ENCODE measurements at regions not wholly inside any gene's neighbourhood (a gene's known extent, or its start where the extent isn't known, plus 50 kb on each side); places are given as distances from the start of the nearest gene placed in this dataset.

DNA sequence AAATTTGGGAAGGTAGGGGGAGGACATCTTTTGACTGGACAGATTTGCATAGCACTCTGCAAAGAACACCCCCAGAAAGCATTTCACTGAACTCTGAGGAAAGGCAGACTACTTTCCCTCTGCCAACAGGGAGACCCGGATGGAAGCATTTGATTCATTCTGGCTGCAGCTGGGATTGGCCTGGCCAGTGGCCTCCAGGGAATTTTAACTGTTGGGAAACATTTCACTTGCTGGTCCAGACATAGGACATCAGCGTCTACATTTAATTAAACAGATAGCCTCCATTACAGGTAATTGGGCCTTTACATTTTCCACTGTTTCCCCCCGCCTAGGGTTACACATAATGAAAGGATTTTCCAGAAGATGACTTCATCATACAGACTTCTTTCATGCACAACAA, 92.8 kb downstream of the MARCHF4 start:
- no peak overlapping the region for H3K27ac Mint-ChIP-seq (ENCODE audit: unreplicated experiment)
- CTCF ChIA-PET, result no interaction called here
- BruUV-seq (replicated peaks), result no TSS peak

DNA sequence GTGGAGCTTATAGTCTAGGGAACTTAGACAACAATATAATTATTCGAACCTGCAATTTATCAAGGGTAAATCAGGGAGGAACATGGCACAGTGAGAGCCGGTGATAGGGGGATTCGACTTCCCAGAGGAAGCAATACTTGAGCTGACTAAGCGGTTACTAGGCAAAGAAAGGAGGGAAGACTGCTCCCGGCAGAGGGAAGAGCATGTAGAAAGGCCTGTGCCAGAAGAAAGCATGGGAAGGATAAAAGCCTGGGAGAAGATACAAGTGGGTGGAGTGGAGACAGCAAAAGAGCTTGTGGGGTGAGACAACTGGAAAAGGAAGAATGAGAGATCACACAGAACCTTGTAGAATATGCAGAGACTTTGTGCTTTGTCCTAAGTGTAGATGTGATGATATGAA, 93.3 kb downstream of the MARCHF4 start:
- Mint-ChIP-seq H3K27ac (ENCODE audit: unreplicated experiment) (no peak overlapping the region), H3K4me1 (ENCODE audit: low read depth, unreplicated experiment) (no peaks in the 10 kb centered on the region), H3K27me3 (ENCODE audit: unreplicated experiment) (peaks cover 83% of the 10 kb centered on the region), H3K4me3 (ENCODE audit: low read depth, unreplicated experiment) (no peak overlapping the region), H3K9me3 (ENCODE audit: low read depth, unreplicated experiment) (no peaks in the 10 kb centered on the region), H3K36me3 (ENCODE audit: insufficient read depth, unreplicated experiment) (no peaks in the 10 kb centered on the region)
- BruUV-seq (replicated peaks), result no TSS peak
- TF ChIP-seq, protein P1, sequence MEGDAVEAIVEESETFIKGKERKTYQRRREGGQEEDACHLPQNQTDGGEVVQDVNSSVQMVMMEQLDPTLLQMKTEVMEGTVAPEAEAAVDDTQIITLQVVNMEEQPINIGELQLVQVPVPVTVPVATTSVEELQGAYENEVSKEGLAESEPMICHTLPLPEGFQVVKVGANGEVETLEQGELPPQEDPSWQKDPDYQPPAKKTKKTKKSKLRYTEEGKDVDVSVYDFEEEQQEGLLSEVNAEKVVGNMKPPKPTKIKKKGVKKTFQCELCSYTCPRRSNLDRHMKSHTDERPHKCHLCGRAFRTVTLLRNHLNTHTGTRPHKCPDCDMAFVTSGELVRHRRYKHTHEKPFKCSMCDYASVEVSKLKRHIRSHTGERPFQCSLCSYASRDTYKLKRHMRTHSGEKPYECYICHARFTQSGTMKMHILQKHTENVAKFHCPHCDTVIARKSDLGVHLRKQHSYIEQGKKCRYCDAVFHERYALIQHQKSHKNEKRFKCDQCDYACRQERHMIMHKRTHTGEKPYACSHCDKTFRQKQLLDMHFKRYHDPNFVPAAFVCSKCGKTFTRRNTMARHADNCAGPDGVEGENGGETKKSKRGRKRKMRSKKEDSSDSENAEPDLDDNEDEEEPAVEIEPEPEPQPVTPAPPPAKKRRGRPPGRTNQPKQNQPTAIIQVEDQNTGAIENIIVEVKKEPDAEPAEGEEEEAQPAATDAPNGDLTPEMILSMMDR (IDR thresholded peaks at IDR 0.05; ENCODE audit: unreplicated experiment), result no peak
- no peak for DNase-seq
- intact Hi-C loops (cut with micrococcal nuclease; ENCODE audit: unreplicated experiment), result no loop called here
- CTCF ChIA-PET, result no interaction called here

More for the DNA sequence above, 92.8 kb downstream of the MARCHF4 start:
- intact Hi-C loops (cut with micrococcal nuclease; ENCODE audit: unreplicated experiment), result no loop called here
- no peaks in the 10 kb centered on the region for H3K36me3 Mint-ChIP-seq (ENCODE audit: insufficient read depth, unreplicated experiment)
- peaks cover 79% of the 10 kb centered on the region for H3K27me3 Mint-ChIP-seq (ENCODE audit: unreplicated experiment)
- H3K4me3 Mint-ChIP-seq (ENCODE audit: low read depth, unreplicated experiment), result no peak overlapping the region
- no peaks in the 10 kb centered on the region for H3K4me1 Mint-ChIP-seq (ENCODE audit: low read depth, unreplicated experiment)
- TF ChIP-seq, protein P1 (IDR thresholded peaks at IDR 0.05; ENCODE audit: unreplicated experiment), result no peak
- H3K9me3 Mint-ChIP-seq (ENCODE audit: low read depth, unreplicated experiment), result no peaks in the 10 kb centered on the region
- no peak for DNase-seq

GRCh38 chr2:216275890-216276289, 96.4 kb downstream of the MARCHF4 start:
- Mint-ChIP-seq H3K4me3 (ENCODE audit: low read depth, unreplicated experiment) (no peak overlapping the region), H3K4me1 (ENCODE audit: low read depth, unreplicated experiment) (no peaks in the 10 kb centered on the region), H3K9me3 (ENCODE audit: low read depth, unreplicated experiment) (peaks cover 2% of the 10 kb centered on the region), H3K27ac (ENCODE audit: unreplicated experiment) (no peak overlapping the region), H3K27me3 (ENCODE audit: unreplicated experiment) (peaks cover 97% of the 10 kb centered on the region), H3K36me3 (ENCODE audit: insufficient read depth, unreplicated experiment) (no peaks in the 10 kb centered on the region)
- BruUV-seq (replicated peaks), result no TSS peak
- TF ChIP-seq, protein P1 (IDR thresholded peaks at IDR 0.05; ENCODE audit: unreplicated experiment), result no peak
- CTCF ChIA-PET, result no interaction called here
- intact Hi-C loops (cut with micrococcal nuclease; ENCODE audit: unreplicated experiment), result no loop called here
- DNase-seq, result no peak

DNA sequence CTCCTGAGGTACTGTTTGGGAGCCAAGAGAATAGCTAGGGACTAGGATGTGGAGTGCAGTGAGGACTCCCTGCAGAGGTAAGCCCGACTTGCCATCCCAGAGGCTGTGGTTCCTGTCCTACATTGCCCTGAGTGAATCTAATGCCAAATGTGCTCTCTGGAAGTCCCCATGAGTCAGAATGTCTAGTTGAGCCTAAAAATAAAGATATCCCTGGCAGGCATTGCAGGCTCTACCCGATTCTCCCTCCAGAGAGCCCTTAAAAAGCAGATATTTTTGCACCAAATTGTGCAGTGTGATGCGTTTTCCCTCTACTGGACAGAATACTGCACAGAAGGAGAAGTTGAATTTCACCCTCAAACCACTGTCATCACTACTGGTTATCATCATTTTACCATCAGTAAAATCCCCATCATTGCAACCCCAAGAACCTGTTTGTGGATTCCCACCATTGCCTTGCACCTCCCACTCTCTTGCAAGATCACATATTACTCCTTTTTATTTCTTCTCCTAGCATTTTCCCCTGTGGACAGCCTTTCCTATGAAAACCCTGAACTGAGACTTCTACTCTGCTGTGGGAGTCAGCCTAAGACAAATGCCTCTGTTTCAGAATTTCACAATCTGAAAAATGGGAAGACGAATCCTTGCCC, 98.0 kb downstream of the MARCHF4 start:
- Mint-ChIP-seq H3K27ac (ENCODE audit: unreplicated experiment) (no peak overlapping the region), H3K36me3 (ENCODE audit: insufficient read depth, unreplicated experiment) (no peaks in the 10 kb centered on the region), H3K9me3 (ENCODE audit: low read depth, unreplicated experiment) (peaks cover 2% of the 10 kb centered on the region), H3K4me3 (ENCODE audit: low read depth, unreplicated experiment) (no peak overlapping the region), H3K27me3 (ENCODE audit: unreplicated experiment) (peaks cover 99% of the 10 kb centered on the region), H3K4me1 (ENCODE audit: low read depth, unreplicated experiment) (no peaks in the 10 kb centered on the region)
- no peak for DNase-seq
- CTCF ChIA-PET, result no interaction called here
- TF ChIP-seq, protein P1 (IDR thresholded peaks at IDR 0.05; ENCODE audit: unreplicated experiment), result no peak
- no TSS peak for BruUV-seq (replicated peaks)
- intact Hi-C loops (cut with micrococcal nuclease; ENCODE audit: unreplicated experiment), result no loop called here
